NCI-H2227 treated with DMSO at 0.1 percent for 48 hours (cell line): ENCODE measurements at regions not wholly inside any gene's neighbourhood (a gene's known extent, or its start where the extent isn't known, plus 50 kb on each side); places are given as distances from the start of the nearest gene placed in this dataset.
"Not testable (repeated sequence)": the region's sequence is repeated elsewhere in the genome, so short reads cannot be mapped to it uniquely, and the experiment has no call there.

Source experiments
- DNase-seq: peaks from one replicate; lab custom pipeline; 2025; lab: John Stamatoyannopoulos, UW

DNA sequence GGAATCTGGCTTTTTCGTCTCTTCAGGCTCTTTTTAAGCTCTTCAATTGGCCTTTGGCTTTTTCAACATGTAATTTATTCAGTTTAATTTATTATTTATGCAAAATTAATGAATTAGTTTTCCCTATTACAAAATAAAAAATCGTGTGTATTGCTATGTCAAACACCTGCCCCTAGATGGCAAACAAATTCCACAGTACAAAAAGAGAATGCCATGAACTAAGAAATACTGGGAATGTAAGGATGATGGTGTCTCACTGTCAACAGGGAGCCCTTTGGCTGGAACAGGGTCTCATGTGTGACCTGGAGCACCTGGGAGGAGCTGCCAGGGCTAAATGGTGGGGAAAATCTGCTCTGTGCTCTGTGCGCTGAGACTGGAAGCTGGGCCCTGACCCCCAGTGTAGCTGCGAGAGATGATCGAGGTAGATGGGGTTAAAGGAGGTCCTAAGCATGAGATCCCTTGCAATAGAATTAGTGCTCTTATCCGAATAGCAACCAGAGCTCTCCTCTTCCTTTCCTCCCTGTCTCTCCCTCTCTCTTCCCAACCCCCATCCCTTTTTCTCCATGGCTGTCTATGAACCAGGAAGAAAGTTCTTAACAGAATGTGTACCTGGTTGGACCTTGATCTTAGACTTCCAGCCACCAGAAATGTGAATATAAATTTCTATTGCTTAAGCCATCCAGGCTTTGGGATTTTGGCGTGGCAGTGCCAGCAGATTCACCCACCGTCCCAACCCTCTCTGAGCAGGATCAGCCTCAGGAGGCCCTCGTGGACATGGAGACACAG, 1183.5 kb downstream of the RPIA start:
- not testable (repeated sequence) for DNase-seq

DNA sequence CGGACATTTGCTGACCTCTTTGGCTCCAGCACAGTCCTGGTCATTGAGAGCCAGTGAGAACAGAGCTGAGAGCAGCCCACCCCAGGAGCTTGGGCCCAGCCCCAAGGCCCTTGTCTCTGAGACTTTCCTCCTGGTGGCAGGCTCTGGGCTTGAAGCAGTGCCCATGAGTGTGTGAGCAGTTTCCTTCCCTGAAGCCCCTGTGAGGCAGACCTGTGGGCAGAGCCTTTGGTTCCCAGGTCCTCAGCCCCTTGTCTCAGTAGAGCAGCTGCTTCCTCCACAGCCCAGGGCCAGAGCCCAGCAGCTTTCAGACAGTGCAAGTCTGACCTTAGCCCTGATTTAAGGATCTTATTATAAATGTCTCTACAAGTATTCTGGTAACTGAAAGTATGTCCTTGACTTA, 1185.0 kb downstream of the RPIA start:
- DNase-seq, result not testable (repeated sequence)

DNA sequence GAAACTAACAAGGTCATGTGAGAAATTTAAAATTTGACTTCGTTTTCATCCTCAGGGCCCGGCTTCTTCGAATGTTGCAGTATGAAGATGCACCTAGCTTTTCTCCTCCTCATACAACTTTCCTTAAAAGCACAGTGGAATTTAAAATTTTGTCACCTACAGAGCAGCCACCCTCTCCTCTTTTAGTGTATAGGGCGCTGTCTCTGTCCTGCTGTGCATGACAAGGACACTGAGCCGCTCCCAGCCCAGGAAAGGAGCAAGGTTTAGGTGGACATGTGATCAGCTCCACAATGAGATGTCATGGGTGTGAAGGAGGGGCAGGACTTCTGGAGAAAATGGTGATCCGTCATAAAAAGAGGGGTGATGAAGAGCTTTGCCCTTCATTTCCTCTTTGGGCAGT, 1185.4 kb downstream of the RPIA start:
- DNase-seq, result not testable (repeated sequence)

DNA sequence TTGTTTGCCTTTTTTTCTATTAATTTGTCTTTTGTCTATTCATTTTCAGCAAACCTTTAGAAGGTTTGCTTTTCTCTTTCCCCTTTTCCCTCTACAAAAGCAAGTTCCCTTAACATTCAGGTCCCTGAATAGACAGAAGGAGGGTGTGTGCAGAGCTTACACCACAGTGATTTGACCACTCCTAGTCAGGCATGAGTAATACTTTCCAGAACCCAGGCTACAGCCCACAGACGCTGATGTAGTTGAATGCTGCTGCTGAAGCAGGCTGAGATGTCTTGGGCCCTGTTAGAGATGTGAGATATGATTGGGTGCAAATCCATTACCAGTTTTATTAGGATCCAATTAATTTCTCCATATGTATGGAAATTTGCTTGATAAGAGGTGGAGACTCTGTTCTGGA, 1191.4 kb downstream of the RPIA start:
- DNase-seq, result not testable (repeated sequence)

DNA sequence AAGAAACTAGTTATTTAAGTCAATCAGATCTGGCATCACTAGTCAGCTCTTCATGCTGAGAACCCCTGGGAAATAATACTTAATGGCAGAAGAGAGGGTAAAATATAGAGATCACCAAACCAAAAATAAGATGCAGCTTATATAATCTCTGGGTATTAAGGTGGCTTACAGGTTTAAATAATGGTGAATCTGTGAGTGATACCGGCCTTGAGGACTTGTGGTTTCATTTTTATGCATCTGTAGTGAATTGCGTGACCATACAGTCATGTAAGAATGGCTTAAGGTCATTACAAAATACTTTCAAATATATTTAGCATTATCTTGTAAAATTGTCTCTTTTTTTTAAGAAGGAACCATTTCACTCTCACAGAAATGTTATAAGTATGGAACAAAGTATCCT, 1192.2 kb downstream of the RPIA start:
- not testable (repeated sequence) for DNase-seq

DNA sequence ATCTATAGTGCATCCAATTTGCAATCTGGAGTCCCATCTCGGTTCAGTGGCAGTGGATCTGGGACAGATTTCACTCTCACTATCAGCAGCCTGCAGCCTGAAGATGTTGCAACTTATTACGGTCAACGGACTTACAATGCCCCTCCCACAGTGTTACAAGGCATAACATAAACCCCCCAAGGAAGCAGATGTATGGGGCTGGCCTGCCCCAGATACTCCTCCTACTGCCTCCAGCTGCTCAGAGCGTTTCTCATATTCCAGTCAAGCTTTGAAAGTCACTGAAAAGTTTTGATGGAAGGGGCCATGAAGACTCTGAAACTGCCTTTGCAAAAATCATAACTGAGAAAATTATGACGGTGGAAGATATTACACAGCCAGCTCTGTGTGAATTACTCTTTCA, 1193.6 kb downstream of the RPIA start:
- not testable (repeated sequence) for DNase-seq

DNA sequence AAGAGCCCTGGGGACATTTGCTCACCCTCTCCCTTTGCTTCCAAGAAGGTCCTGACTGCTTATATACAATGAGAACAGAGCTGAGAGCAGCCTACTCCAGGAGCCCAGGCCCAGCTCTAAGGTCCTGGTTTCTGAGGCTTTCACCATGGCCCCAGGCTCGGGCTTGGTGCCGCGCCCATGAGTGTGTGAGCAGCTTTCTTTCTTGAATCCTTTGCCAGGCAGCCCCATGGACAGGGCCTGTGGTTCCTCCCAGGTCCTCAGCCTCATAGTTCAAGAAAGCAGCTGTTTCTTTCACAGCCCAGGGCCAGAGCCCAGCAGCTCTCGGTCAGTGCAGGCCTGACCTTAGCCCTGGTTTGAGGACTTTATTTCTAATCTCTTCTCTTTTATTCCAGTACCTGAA, 1197.2 kb downstream of the RPIA start:
- DNase-seq, result not testable (repeated sequence)

DNA sequence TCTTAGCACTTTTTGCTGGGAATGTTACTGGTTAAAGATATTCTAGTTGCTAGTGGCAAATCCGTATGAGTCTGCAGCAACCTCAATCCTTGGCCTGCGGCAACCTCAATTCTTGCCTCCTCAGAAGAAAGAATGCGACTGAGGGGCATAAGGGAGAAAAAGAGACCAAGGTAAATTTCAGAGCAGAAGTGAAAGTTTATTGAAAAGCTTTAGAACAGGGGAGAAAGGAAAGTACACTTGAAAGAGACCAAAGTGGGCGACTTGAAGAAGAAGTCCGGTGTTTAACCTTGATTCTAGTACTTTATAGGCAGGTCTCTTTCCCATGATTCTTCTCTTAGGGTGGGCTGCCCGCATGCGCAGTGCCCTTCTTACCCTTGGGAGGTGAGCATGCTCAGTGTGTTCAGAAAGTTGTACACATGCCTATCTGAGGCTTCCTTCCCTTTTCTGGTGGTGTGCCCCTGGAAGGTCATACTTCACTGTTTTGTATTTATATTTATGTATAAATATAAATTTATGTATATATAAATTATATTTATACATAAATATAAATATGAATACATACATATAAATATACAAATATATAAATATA, 1198.8 kb downstream of the RPIA start:
- not testable (repeated sequence) for DNase-seq

DNA sequence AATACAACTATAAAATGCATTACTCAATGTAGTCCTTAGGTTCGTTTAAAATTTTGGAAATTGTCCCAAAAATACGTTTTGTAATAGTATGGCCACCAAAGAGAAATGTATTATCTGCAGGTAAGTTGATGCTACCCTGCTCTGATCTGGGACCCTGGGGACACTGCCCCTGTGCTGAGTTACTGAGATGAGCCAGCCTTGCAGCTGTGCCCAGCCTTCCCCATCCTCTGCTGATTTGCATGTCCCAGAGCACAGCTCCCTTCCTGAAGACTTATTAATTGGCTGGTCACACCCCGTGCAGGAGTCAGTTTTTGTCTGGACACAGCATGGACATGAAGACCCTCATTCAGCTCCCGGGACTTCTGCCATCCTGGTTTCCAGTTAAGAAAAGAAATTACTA, 1203.5 kb downstream of the RPIA start:
- DNase-seq, result not testable (repeated sequence)

DNA sequence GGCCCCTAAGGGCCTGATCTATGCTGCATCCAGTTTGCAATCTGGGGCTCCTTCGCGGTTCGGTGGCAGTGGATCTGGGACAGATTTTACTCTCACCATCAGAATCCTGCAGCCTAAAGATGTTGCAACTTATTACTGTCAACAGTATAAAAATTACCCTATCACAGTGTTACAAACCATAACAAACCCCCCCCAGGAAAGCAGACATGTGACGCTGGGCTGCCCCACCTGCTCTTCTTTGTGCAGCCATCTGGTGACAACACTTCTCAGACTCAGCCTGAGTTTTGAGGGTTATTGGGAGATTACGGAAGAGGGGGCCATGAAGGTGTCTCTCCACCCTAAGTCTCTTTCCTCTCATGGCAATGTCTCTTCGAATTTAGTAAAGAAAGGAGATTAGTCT, 1204.2 kb downstream of the RPIA start:
- not testable (repeated sequence) for DNase-seq

DNA sequence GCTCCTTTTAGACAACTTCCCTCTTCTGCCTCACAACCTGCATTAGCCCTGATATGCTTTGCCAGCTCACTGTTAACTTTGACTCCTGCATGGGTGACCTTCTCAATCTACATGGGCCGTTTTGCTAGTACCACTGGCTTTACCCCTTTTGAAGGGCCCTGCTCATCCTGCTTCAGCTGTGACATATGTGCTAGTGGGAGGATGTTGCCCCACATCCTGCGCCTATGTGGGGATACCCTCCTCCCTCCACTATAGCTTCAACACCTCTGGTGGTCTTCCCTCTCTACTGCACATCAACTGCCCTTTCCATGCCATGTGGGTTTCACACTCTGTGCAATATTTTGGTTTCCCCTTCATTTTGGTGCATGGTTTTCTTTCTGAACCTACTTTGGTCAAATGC, 1235.5 kb downstream of the RPIA start:
- not testable (repeated sequence) for DNase-seq

DNA sequence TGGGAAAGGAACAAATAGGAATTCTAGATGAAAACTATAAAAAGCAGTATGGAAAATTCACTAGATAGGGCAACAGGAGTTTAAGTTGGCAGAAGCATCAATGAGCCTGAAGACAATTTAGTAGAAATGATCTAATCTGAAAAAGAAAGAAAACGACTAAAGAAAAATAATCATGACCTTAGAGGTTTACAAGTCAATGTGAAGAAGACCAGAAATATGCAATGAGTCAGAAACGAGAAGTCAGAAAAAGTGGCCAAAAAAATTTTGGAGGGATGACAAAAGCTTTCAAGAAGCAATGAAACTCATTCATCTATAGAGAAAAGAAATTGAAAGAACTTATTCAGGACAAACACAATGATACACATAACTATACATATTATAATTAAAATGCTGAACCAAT, 1244.0 kb downstream of the RPIA start:
- DNase-seq, result not testable (repeated sequence)

DNA sequence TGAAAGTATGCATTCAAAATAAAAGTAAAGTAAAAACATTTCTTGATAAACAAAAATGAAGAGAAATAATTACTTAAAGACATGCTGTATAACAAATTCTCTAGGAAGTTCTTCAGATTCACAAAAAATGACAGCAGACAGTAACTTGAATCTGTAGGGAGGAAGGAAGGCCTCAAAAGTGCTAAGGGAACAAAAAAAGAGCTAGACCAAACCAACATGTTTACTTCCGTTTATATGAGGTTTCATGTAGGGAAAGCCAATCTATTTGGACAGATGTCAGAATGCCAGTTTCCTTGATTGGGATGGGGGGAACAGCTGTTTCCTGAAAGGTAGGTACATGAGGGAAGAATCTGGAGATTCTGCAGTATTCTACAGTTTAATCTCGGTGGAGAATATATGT, 1244.5 kb downstream of the RPIA start:
- not testable (repeated sequence) for DNase-seq

DNA sequence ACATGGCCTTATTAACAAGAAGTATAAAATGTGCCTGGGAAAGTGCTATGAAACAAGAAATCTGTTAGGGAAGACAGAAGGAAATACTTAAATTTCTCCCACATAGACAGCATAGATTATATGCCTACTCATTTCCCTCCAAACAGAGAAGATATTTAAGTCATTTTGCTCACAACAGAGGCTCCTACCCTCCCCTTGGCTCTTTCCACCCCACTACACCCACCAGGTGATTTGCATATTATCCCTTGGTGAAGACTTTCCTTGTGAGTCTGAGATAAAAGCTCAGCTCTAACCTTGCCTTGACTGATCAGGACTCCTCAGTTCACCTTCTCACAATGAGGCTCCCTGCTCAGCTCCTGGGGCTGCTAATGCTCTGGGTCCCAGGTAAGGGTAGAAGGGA, 1245.1 kb downstream of the RPIA start:
- not testable (repeated sequence) for DNase-seq

DNA sequence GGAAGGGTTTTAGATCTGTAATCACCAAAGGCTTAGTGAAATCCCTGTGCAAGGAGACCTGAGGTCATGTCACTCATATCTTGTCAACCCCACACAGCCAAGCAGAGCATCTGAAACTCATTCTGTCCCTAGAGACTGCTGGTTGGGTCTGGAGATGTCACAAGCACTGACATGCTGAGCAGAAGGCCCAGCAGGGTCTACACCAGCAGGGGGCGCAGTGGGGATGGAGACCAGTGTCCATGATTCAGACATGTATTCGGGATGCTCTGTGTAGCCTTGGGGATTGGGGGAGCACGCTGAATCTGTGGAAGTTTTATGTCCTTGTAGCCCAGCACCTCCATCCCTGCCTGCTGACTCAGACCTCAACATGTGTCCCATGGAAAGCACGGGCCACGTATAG, 1247.3 kb downstream of the RPIA start:
- DNase-seq, result not testable (repeated sequence)

DNA sequence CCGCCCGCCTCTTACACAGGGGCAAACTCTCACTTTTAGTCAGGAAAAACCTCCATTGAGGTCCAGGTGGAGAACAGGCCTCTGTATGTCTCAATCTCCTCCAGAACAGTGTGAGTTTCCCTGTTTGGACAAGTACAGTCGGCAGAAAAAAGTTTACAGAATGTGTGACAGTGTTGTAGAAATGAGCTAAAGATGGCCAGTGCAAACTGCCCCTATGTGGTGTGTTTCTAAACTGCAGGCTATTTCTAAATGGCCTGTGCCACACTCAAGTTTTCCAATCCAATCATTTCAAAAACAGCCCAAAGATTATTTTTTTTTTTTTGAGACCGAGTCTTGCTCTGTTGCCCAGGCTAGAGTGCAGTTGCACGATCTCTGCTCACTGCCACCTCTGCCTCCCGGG, 1252.8 kb downstream of the RPIA start:
- DNase-seq, result not testable (repeated sequence)

DNA sequence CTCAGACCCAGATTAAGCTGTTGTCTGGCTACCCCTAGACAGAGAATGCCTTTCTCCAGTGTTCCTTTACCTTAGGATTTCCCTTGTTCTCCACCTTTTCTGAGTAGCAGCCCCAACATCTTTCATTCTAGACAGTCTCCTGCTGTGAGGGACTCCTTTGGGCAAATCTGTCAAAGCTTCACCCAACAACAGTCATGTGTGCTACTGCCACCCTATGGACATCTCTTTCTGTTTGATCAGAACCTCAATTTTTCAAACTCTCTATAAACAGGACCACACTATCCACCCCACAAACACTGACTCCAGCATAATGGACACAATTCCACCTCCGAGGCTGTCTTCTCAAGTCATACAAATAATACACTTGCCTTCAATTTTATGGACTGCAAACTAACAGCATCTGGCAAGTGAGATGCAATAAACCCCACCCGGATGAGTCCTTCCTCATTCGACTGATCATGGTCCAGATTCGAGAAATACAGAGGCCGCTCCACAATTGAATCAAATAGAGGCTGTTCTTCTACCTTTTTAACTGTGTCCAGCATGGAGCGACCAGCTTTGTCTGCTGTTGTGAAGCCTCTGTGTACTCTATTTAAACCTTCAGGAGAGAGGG, 1253.6 kb downstream of the RPIA start:
- not testable (repeated sequence) for DNase-seq

DNA sequence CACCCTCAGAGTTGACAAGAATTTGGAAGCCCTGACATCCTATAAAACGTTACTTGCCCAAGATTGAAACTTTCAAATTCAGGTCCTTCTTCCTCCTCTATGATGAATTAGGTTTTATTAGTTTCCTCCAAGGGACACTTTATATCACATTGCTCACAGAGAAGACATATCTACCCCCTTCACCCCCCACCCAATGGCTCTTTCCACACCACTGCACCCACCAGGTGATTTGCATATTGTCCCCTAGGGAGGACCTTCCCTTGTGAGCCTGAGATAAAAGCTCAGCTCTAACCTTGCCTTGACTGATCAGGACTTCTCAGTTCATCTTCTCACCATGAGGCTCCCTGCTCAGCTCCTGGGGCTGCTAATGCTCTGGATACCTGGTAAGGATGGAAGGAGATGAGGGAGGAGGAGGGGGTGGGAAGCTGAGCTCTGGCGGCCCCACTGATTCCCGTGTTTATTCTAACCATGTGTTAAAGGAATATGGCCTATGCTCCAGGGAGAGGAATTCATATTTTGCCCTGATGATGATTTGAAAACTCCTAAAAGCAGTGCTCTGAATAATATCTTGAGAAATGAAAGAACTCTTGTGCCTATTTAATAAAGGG, 1255.8 kb downstream of the RPIA start:
- DNase-seq, result not testable (repeated sequence)

DNA sequence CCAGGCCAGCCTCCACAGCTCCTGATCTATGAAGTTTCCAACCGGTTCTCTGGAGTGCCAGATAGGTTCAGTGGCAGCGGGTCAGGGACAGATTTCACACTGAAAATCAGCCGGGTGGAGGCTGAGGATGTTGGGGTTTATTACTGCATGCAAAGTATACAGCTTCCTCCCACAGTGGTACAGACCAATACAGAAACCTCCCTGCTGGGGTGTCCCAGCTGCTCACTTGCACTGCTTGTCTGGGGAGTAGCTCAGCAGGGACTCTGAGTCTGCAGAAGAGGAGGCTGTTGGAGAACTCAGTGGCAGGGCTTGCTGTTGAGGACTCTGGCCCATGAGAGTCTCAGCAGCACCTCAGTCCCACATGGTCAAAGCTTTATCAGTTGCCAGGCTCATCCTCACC, 1256.6 kb downstream of the RPIA start:
- not testable (repeated sequence) for DNase-seq

DNA sequence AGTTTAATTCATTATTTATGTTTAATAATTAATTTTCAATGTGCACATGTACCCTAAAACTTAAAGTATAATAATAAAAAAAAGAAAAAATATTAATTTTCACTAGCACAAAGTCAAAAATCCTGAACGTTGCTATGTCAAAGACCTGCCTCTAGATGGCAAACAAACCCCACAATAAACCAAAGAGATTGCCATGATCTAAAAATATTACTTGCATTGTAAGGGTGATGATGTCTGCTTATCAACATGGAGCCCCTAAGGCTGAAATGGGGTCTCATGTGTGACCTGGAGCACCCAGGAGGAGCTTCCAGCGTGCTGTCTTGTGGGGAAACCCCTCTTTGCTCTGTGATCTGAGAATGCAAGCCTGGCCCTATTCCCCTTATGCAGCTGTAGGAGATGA, 1259.3 kb downstream of the RPIA start:
- DNase-seq, result not testable (repeated sequence)

DNA sequence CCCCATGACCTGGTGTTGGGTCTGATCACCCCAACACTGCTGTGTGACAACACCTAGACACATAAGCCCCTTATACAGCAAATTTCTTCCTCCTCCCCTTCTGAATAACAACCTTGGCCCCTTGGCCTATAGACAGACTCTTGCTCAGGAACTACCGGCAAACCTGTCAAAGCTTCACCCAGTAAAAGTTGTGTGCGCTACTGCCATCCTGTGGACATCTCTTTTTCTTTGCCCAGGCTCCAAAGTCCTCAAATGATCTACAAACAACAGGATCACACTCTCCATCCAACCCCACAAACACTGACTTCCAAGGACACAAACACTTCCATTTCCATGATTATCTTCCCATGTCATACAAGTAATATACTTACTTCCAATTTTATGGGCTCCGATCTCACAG, 1265.8 kb downstream of the RPIA start:
- DNase-seq, result not testable (repeated sequence)

DNA sequence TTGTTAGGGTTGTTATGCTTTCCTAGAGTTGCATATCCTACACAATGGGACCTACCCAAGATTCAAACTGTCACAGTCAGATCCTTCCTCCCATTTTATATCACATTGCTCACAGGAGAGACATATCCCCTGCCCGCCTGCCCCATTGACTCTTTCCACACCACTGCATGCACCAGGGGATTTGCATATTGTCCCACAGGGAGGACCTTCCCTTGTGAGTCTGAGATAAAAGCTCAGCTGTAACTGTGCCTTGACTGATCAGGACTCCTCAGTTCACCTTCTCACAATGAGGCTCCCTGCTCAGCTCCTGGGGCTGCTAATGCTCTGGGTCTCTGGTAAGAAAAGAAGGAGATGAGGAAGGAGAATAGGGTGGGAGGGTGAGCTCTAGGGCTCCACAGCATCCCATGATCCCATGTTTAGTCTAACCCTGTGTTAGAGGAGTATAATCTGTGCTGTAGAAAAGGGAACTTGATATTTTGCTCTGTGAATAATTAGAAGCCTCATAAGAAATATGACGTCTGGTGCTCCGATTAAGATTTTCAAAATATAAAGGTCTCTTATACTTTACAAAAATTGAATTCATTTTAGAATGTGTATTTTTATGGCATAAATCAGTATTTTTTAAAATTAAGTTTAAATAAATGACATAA, 1268.4 kb downstream of the RPIA start:
- DNase-seq, result not testable (repeated sequence)
